IMR-90 (cell line): ENCODE measurements at regions not wholly inside any gene's neighbourhood (a gene's known extent, or its start where the extent isn't known, plus 50 kb on each side); places are given as distances from the start of the nearest gene placed in this dataset.

ENCODE experiments used
- ATAC-seq: fragments of 200-7000 bp; cut with Tn5 transposase; 2 replicates; pipeline ENCODE4 v1.9.1; 2020; ENCODE audit warnings: low read depth, mild to moderate bottlenecking, moderate library complexity
- BruUV-seq: library from RNA; stranded (reverse); fragments of 400-500 nt; replicated peaks from 2 replicates; lab custom pipeline; 2021; lab: Mats Ljungman, UMichigan
- CTCF ChIA-PET: fragments of 300-600 bp; formaldehyde crosslinking; extraction: SDS; loops from one replicate; lab custom pipeline; 2021; ENCODE audit warnings: antibody characterized with exemption; lab: Yijun Ruan, JAX
- POLR2A ChIA-PET: fragments of 300-600 bp; sonication (Branson Sonifier 250); formaldehyde crosslinking; loops from one replicate; lab custom pipeline; 2022; ENCODE audit warnings: antibody characterized with exemption; ENCODE audit not compliant: unreplicated experiment; lab: Charles Lee
- DNase-seq: peaks from one replicate; pipeline ENCODE4 v3.0.0; 2013
- H2AFZ ChIP-seq: replicated peaks from 2 replicates; pipeline ENCODE3; 2013; ENCODE audit warnings: low read length, mild to moderate bottlenecking; ENCODE audit not compliant: poor library complexity
- H2AK5ac ChIP-seq: 2 replicates; pipeline ENCODE4 v1.6.1; 2013; ENCODE audit warnings: low read depth, low read length, inconsistent platforms
- H2AK9ac ChIP-seq: replicated peaks from 2 replicates; pipeline ENCODE3; 2013; ENCODE audit warnings: mild to moderate bottlenecking, low read depth, low read length, moderate library complexity; ENCODE audit not compliant: poor library complexity
- H2BK120ac ChIP-seq: 2 replicates; pipeline ENCODE4 v1.6.1; 2013; ENCODE audit warnings: low read depth, low read length, inconsistent platforms
- H2BK15ac ChIP-seq: 3 replicates; pipeline ENCODE4 v1.6.1; 2013; ENCODE audit warnings: low read depth, low read length, inconsistent platforms
- H2BK20ac ChIP-seq: 2 replicates; pipeline ENCODE4 v1.6.1; 2013; ENCODE audit warnings: low read depth, mild to moderate bottlenecking, inconsistent platforms, low read length, moderate library complexity
- H2BK5ac ChIP-seq: 2 replicates; pipeline ENCODE4 v1.6.1; 2013; ENCODE audit warnings: mild to moderate bottlenecking, low read depth, low read length, inconsistent platforms; ENCODE audit not compliant: poor library complexity, severe bottlenecking
- H3K14ac ChIP-seq: replicated peaks from 2 replicates; pipeline ENCODE4 v1.6.1; 2013; ENCODE audit warnings: low read depth, low read length, inconsistent platforms
- H3K18ac ChIP-seq: 2 replicates; pipeline ENCODE4 v1.6.1; 2013; ENCODE audit warnings: low read depth, low read length, control low read depth
- H3K23ac ChIP-seq: 2 replicates; pipeline ENCODE4 v1.6.1; 2013; ENCODE audit warnings: low read depth, low read length, inconsistent platforms
- H3K27ac ChIP-seq: 2 replicates; pipeline ENCODE4 v1.5.1; 2013; ENCODE audit warnings: mild to moderate bottlenecking, control low read depth, low read length; ENCODE audit not compliant: insufficient read depth
- H3K27me3 ChIP-seq: 2 replicates; pipeline ENCODE4 v1.6.1; 2013; ENCODE audit warnings: low read length; ENCODE audit not compliant: control insufficient read depth, insufficient read depth
- H3K36me3 ChIP-seq: 2 replicates; pipeline ENCODE4 v1.6.1; 2013; ENCODE audit warnings: low read length, mixed read lengths; ENCODE audit not compliant: control insufficient read depth, insufficient read depth
- H3K4ac ChIP-seq: 2 replicates; pipeline ENCODE4 v1.6.1; 2013; ENCODE audit warnings: low read depth, low read length, inconsistent platforms
- H3K4me1 ChIP-seq: 2 replicates; pipeline ENCODE4 v1.6.1; 2013; ENCODE audit warnings: low read length, mixed read lengths; ENCODE audit not compliant: control insufficient read depth, insufficient read depth
- H3K4me2 ChIP-seq: 2 replicates; pipeline ENCODE4 v1.6.1; 2013; ENCODE audit warnings: low read depth, mild to moderate bottlenecking, control low read depth, low read length, moderate library complexity
- H3K4me3 ChIP-seq: 2 replicates; pipeline ENCODE4 v1.5.1; 2013; ENCODE audit warnings: low read depth, mild to moderate bottlenecking, control low read depth, low read length, moderate library complexity; ENCODE audit not compliant: insufficient read depth
- H3K56ac ChIP-seq: 2 replicates; pipeline ENCODE4 v1.6.1; 2013; ENCODE audit warnings: low read length, inconsistent platforms; ENCODE audit not compliant: insufficient read depth; ENCODE audit errors: extremely low read depth
- H3K79me1 ChIP-seq, 2 experiments: 2 replicates each; pipeline ENCODE4 v1.6.1; 2013; ENCODE audit warnings: low read length in 2 of 2, inconsistent platforms in 1 of 2, low read depth in 1 of 2
- H3K9ac ChIP-seq: 2 replicates; pipeline ENCODE4 v1.6.1; 2013; ENCODE audit warnings: low read depth, low read length, control low read depth
- H3K9me1 ChIP-seq: 2 replicates; pipeline ENCODE4 v1.6.1; 2013; ENCODE audit warnings: low read length, inconsistent platforms; ENCODE audit not compliant: insufficient read depth
- H3K9me3 ChIP-seq: 2 replicates; pipeline ENCODE4 v1.6.1; 2013; ENCODE audit warnings: low read length; ENCODE audit not compliant: control insufficient read depth, insufficient read depth
- H4K20me1 ChIP-seq: 2 replicates; pipeline ENCODE4 v1.6.1; 2013; ENCODE audit warnings: low read length, inconsistent platforms; ENCODE audit not compliant: insufficient read depth
- H4K5ac ChIP-seq: 2 replicates; pipeline ENCODE4 v1.6.1; 2013; ENCODE audit warnings: mild to moderate bottlenecking, low read depth, low read length, control low read depth
- H4K8ac ChIP-seq, 2 experiments: 2 replicates each; pipeline ENCODE4 v1.6.1; 2013; ENCODE audit warnings: low read depth in 2 of 2, low read length in 2 of 2, control low read depth in 1 of 2, inconsistent platforms in 1 of 2
- H4K91ac ChIP-seq: 2 replicates; pipeline ENCODE4 v1.6.1; 2013; ENCODE audit warnings: low read depth, low read length, inconsistent platforms; ENCODE audit not compliant: insufficient read depth
- MAFK ChIP-seq: IDR thresholded peaks from 2 replicates; pipeline ENCODE4 v1.6.1; 2012; ENCODE audit warnings: low read depth, low read length, improper control_type of control experiment
- RCOR1 ChIP-seq: IDR thresholded peaks from 2 replicates; pipeline ENCODE4 v1.6.1; 2012; ENCODE audit warnings: mild to moderate bottlenecking, low read length, improper control_type of control experiment; ENCODE audit not compliant: insufficient replicate concordance
- WGBS, 2 experiments: methylation state at CpG; one replicate each; pipeline versions ENCODE4 v1.1.5 to v1.1.7; 2013; ENCODE audit warnings: missing lambda C conversion rate in 2 of 2; ENCODE audit not compliant: insufficient read length in 1 of 2; ENCODE audit errors: extremely low coverage in 2 of 2; 5-methylcytosine and 5-hydroxymethylcytosine counted together
- dilution Hi-C: fragments of 300-500 bp; cut with HindIII; formaldehyde crosslinking; loops from one replicate; pipeline ENCODE4 v1.14.3; 2018; ENCODE audit warnings: low sequenced_read_pairs; ENCODE audit not compliant: unreplicated experiment
- in situ Hi-C: fragments of 300-500 bp; cut with MboI; formaldehyde crosslinking; loops from 3 replicates; pipeline ENCODE4 v1.14.3; 2019; ENCODE audit warnings: low sequenced_read_pairs, inconsistent platforms, mixed read lengths
- intact Hi-C: fragments of 100-400 bp; cut with micrococcal nuclease; formaldehyde crosslinking; loops from 2 replicates; pipeline ENCODE4 v1.10.0; 2022

DNA sequence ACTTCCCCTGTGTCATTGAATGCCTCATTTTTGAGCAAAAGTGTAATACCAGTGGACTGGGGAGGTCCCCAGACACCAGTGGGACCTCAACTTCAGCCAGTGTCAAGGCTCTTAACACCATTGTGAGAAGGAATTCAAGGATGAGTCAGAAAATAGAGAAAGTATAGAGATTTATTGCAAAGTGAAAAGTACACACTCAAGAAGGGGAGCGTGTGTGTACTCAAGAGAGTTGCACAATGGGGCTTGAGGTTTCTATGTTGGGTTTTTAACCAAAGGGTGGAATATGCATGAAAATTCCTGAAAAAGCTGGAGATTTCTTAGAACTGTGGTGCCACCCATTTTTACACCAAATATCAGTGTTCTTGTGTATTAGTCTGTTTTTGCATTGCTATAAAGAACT, 81.9 kb downstream of the ADCYAP1 start:
- Histone ChIP-seq H3K9me1 (no peaks in the 10 kb centered on the region), H3K79me1 (no peaks in the 10 kb centered on the region), H4K8ac (no peak overlapping the region), H2BK120ac (no peak overlapping the region), H3K4ac (no peak overlapping the region), H2BK5ac (no peak overlapping the region), H3K23ac (no peak overlapping the region), H3K9me3 (peaks cover 5% of the 10 kb centered on the region; the same call in 1 of the 2 replicates), H2AFZ (no peak overlapping the region), H3K36me3 (no peaks in the 10 kb centered on the region), H3K18ac (no peak overlapping the region), H4K91ac (no peak overlapping the region), H3K4me1 (no peaks in the 10 kb centered on the region), H4K20me1 (no peaks in the 10 kb centered on the region), H3K56ac (no peak overlapping the region), H4K5ac (no peak overlapping the region), H2AK5ac (no peak overlapping the region), H3K27ac (no peak overlapping the region), H3K4me3 (no peak overlapping the region), H3K9ac (no peak overlapping the region), H2AK9ac (no peak overlapping the region), H3K4me2 (no peak overlapping the region), H3K27me3 (no peaks in the 10 kb centered on the region), H3K14ac (no peak overlapping the region), H2BK15ac (no peak overlapping the region), H2BK20ac (no peak overlapping the region)
- intact Hi-C loops = no loop called here
- ChIA-PET POLR2A (no interaction called here), CTCF (no interaction called here)
- DNase-seq (no peak), ATAC-seq (no peak)
- TF ChIP-seq MAFK = no peak
- no peak for TF ChIP-seq RCOR1
- in situ Hi-C loops = no loop called here
- dilution Hi-C loops = no loop called here
- 57% methylated on average over 1 of the region's 1 CpG; no CpG with 5 or more reads in 1 of the 2 experiments for WGBS, 2 experiments
- no TSS peak for BruUV-seq
